GM23338 (cell line): ENCODE measurements at regions not wholly inside any gene's neighbourhood (a gene's known extent, or its start where the extent isn't known, plus 50 kb on each side); places are given as distances from the start of the nearest gene placed in this dataset.

Source experiments
- ATAC-seq: fragments of 200-7000 bp; cut with Tn5 transposase; 3 replicates; pipeline ENCODE4 v1.9.1; 2020
- DNase-seq: peaks from one replicate; pipeline ENCODE4 v3.0.0-alpha.2; 2015; ENCODE audit warnings: low spot score
- H2AFZ ChIP-seq: fragments of 200-600 bp; sonication (generic); 2 replicates; pipeline ENCODE4 v1.8.0; 2016; ENCODE audit warnings: antibody characterized with exemption, mild to moderate bottlenecking, moderate library complexity
- H3F3A ChIP-seq: fragments of 200-600 bp; sonication (generic); replicated peaks from 2 replicates; pipeline ENCODE4 v1.8.0; 2017; ENCODE audit warnings: antibody characterized with exemption, mixed run types, low read depth
- H3K27ac ChIP-seq: fragments of 200-600 bp; sonication (generic); 2 replicates; pipeline ENCODE4 v1.6.1; 2016; ENCODE audit warnings: low read depth
- H3K27me3 ChIP-seq: fragments of 200-600 bp; sonication (generic); 2 replicates; pipeline ENCODE4 v1.8.0; 2016; ENCODE audit warnings: mild to moderate bottlenecking, mixed run types, moderate library complexity; ENCODE audit not compliant: insufficient read depth
- H3K36me3 ChIP-seq: fragments of 200-600 bp; sonication (generic); 2 replicates; pipeline ENCODE4 v1.8.0; 2016; ENCODE audit warnings: mild to moderate bottlenecking; ENCODE audit not compliant: insufficient read depth
- H3K4me1 ChIP-seq: fragments of 200-600 bp; sonication (generic); 2 replicates; pipeline ENCODE4 v1.8.0; 2016; ENCODE audit warnings: mild to moderate bottlenecking, moderate library complexity; ENCODE audit not compliant: insufficient read depth
- H3K4me2 ChIP-seq: fragments of 200-600 bp; sonication (generic); 2 replicates; pipeline ENCODE4 v1.7.1; 2017; ENCODE audit warnings: mixed run types
- H3K4me3 ChIP-seq: fragments of 200-600 bp; sonication (generic); 2 replicates; pipeline ENCODE4 v1.6.1; 2016; ENCODE audit warnings: mixed run types
- H3K79me2 ChIP-seq: fragments of 200-600 bp; sonication (generic); replicated peaks from 2 replicates; pipeline ENCODE4 v1.8.0; 2017; ENCODE audit warnings: mild to moderate bottlenecking; ENCODE audit not compliant: insufficient read depth
- H3K9me2 ChIP-seq: fragments of 200-600 bp; sonication (generic); 2 replicates; pipeline ENCODE4 v1.8.0; 2017; ENCODE audit not compliant: insufficient read depth
- H4K20me1 ChIP-seq: fragments of 200-600 bp; sonication (generic); replicated peaks from 2 replicates; pipeline ENCODE4 v1.8.0; 2017; ENCODE audit warnings: mild to moderate bottlenecking; ENCODE audit not compliant: insufficient read depth
- H3K27ac Mint-ChIP-seq: 2 replicates; pipeline ENCODE4 v1.8.0; 2020; ENCODE audit warnings: inconsistent platforms, mild to moderate bottlenecking, moderate library complexity, mixed read lengths
- H3K27me3 Mint-ChIP-seq: 3 replicates; pipeline ENCODE4 v1.8.0; 2022; ENCODE audit warnings: low read depth, mild to moderate bottlenecking, moderate library complexity, mixed read lengths, inconsistent platforms; ENCODE audit not compliant: insufficient read depth, poor library complexity
- H3K36me3 Mint-ChIP-seq: 3 replicates; pipeline ENCODE4 v1.8.0; 2021; ENCODE audit warnings: low read depth, mild to moderate bottlenecking, inconsistent platforms, moderate library complexity, mixed read lengths
- H3K4me1 Mint-ChIP-seq: 3 replicates; pipeline ENCODE4 v1.8.0; 2020; ENCODE audit warnings: mild to moderate bottlenecking, inconsistent platforms, mixed read lengths
- H3K4me3 Mint-ChIP-seq: 3 replicates; pipeline ENCODE4 v1.8.0; 2021; ENCODE audit warnings: moderate library complexity, mild to moderate bottlenecking, inconsistent platforms, mixed read lengths
- H3K9me3 Mint-ChIP-seq: 3 replicates; pipeline ENCODE4 v1.8.0; 2020; ENCODE audit warnings: moderate library complexity, mild to moderate bottlenecking, inconsistent platforms, mixed read lengths
- EZH2phosphoT487 ChIP-seq: fragments of 200-600 bp; sonication (generic); IDR thresholded peaks from one replicate; pipeline ENCODE4 v1.8.1; 2018; ENCODE audit warnings: antibody characterized with exemption; ENCODE audit not compliant: unreplicated experiment
- ZNF462 ChIP-seq: fragments of 250-450 bp; sonication (Bioruptor Pico); IDR thresholded peaks from 2 replicates; pipeline ENCODE4 v1.5.0; 2020; ENCODE audit warnings: mild to moderate bottlenecking, moderate library complexity
- TF ChIP-seq, protein P1 (sequence below), 2 experiments: fragments of 200-600 bp in 1 of 2; sonication (generic) in 1 of 2; conservative IDR thresholded peaks; 2 replicates each; pipeline versions ENCODE4 v1.5.1 to v1.6.1; 2016 to 2017; ENCODE audit warnings: antibody characterized with exemption in 2 of 2, low read depth in 2 of 2, mild to moderate bottlenecking in 2 of 2, moderate library complexity in 1 of 2

DNA sequence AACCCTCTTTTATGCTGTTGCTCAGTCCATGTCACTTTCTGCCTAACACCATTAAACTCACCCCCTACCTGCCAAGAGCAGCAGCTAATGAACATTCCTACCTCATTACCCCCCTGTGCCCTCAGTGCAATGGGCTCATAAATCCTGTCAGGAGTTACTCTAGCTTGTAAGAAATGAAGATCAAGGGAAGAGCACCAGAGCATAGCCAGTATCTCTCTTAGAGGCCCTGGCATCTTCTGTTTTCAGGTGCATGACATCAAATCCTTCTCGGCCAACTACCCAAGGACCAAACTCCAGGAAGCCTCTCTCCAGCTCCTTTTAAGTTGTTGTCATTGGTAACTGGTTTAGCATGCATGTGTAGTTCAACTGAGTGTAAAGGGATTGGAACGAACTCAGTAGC is 75.1 kb downstream of the FOXI2 start (continued):
- TF ChIP-seq ZNF462 (CRISPR knock-in tag), result no peak

- no peak overlapping the region for H3K4me3 ChIP-seq
- Mint-ChIP-seq H3K4me1 (no peaks in the 10 kb centered on the region), H3K36me3 (peaks cover 8% of the 10 kb centered on the region; the same call in 1 of the 3 replicates), H3K27ac (no peak overlapping the region), H3K27me3 (no peaks in the 10 kb centered on the region), H3K4me3 (no peak overlapping the region), H3K9me3 (peaks cover 5% of the 10 kb centered on the region; the same call in 2 of the 3 replicates)
- H3K4me1 ChIP-seq, result no peaks in the 10 kb centered on the region
- no peaks in the 10 kb centered on the region for H4K20me1 ChIP-seq
- H3K27ac ChIP-seq, result no peak overlapping the region
- H3F3A ChIP-seq, result no peaks in the 10 kb centered on the region
- DNase-seq (peak; percentile 63), ATAC-seq (peak; percentile 77)
- no peaks in the 10 kb centered on the region for H3K27me3 ChIP-seq
- no peaks in the 10 kb centered on the region for H3K36me3 ChIP-seq
- H3K9me2 ChIP-seq, result peaks cover 9% of the 10 kb centered on the region
- no peak overlapping the region for H2AFZ ChIP-seq
- no peak for TF ChIP-seq EZH2phosphoT487
- TF ChIP-seq, protein P1, sequence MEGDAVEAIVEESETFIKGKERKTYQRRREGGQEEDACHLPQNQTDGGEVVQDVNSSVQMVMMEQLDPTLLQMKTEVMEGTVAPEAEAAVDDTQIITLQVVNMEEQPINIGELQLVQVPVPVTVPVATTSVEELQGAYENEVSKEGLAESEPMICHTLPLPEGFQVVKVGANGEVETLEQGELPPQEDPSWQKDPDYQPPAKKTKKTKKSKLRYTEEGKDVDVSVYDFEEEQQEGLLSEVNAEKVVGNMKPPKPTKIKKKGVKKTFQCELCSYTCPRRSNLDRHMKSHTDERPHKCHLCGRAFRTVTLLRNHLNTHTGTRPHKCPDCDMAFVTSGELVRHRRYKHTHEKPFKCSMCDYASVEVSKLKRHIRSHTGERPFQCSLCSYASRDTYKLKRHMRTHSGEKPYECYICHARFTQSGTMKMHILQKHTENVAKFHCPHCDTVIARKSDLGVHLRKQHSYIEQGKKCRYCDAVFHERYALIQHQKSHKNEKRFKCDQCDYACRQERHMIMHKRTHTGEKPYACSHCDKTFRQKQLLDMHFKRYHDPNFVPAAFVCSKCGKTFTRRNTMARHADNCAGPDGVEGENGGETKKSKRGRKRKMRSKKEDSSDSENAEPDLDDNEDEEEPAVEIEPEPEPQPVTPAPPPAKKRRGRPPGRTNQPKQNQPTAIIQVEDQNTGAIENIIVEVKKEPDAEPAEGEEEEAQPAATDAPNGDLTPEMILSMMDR (conservative IDR thresholded peaks at IDR 0.05; ENCODE audit: low read depth in 2 of 2), result peak; percentile 69
- H3K79me2 ChIP-seq, result no peaks in the 10 kb centered on the region
- H3K4me2 ChIP-seq, result no peak overlapping the region
Observed at GRCh38 chr10:127813290-127813689, 76.3 kb downstream of the FOXI2 start.
